GM18868 (cell line): ENCODE measurements at regions not wholly inside any gene's neighbourhood (a gene's known extent, or its start where the extent isn't known, plus 50 kb on each side); places are given as distances from the start of the nearest gene placed in this dataset.
A peak's percentile ranks its signal among the peaks of the same experiment; 100 is the strongest.
"Not testable (repeated sequence)": the region's sequence is repeated elsewhere in the genome, so short reads cannot be mapped to it uniquely, and the experiment has no call there.

Source experiments
- ATAC-seq: cut with Tn5 transposase; IDR thresholded peaks from one replicate; pipeline ENCODE4 v1.9.1; 2021; ENCODE audit warnings: mild to moderate bottlenecking, moderate library complexity; ENCODE audit not compliant: unreplicated experiment

DNA sequence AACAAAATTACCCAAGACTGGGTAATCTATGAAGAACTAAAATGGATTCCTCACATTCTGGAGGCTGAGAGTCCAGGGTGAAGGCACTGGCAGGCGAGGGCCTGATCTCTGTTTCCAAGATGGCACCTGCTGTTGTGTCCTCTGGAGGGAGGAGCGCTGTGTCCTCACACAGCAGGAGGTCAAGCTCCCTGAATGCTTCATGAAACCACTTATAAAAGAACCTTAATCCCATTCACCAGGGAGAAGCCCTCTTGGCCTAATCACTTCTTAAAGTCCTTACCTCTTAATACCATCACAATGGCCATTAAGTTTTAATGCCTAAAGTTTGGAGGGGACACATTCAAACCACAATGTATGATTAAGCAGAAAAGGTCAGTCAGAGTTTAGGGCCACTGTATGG, 172.4 kb downstream of the EMP1 start:
- ATAC-seq: no peak

DNA sequence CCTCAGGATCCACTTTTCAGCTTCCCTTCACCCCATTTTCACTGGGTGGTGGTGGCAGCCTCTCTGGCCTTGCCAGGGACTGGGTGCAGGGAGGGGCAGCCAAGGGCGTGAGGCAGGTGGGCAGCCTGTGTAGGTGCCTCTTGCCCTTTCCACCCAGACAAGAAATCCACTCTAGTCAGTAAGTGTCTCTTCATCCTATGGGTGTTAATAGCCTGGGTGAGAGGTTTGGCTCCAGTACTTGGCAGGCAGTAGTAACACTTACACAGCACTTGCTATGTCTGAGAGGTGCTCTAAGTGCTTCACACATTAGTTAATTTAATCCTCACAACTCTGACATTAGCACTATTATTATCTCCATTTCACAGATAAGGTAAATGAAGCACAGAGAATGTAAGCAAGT, 171.9 kb downstream of the EMP1 start:
- no peak for ATAC-seq

- ATAC-seq: no peak
Measured at GRCh38 chr12:13367973-13368372, 171.4 kb downstream of the EMP1 start.

DNA sequence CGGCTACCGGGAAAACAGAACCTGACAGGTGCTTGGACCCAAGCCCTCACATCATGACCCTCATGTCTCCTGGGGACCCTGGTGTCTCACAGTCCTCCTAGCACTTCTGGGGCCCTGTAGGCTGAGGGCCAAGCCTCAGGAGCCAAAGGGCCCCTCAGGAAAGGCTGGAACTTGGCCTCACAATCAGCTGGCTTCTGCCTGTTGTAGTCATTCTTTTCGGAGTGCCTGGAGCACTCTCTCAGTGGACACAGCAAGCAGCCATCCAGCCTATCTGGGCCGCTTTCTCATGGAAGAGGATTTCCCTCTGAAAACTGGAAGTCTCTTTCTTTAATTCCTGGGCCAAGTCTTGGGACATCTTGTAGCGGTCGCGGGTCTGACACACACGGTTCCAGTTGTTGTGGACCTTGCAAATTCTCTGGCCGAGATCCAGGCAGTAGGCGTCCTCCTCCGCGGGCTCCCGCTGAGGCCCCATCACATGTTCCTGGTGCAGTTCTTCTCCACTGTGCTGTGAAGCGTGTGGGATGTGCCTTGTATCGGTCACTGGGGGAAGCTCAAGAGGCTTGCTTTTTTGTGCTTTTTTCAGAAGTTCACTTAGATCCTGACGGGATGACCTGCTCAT, 169.3 kb downstream of the EMP1 start:
- no peak for ATAC-seq

GRCh38 chr12:13362260-13362841, 165.8 kb downstream of the EMP1 start:
- ATAC-seq: peak; percentile 86

GRCh38 chr12:13359636-13360035, 163.1 kb downstream of the EMP1 start:
- ATAC-seq: no peak

DNA sequence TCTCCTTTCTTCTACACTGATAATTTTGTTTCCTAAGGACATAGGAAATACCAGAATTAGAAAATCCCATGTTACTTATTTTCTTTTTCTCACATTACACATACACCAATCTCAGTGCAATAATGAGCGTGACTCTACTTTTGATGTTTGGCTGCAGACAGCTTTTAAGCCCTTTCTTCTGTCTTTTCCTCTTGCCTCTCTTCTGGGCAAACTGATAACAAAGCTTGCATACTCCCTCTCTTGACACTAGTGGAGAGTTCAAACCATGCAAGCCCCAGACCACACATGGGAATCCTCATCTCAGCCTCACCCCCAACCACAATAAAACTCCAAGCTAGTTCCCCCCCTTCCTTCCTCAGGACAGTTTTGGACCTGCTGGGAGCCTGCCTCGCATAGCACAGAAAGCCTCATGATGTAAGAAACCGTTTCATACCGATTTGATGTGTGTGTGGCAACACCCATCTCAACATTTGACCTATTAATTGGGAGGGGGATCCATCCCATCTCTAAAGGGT, 161.9 kb downstream of the EMP1 start:
- ATAC-seq: no peak

DNA sequence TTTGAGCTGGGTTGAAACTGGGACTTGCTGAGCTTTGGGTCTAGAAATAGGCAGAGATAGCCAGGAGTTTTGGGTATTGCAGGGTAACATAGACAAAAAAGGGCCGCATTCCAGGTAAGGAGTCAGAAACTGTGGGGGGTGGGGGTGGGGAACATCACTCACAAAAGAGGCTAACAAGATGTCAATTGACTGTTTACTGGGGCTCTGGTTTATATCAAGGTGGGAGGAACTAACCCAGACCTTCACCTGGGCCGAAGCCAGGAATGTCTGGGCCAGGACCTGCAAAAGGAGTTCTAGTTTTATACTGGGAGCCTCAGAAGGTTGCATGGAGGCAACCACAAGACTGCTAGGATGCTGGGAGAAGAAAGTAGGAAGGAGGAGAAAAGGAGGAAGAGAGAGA, 154.4 kb downstream of the EMP1 start:
- no peak for ATAC-seq

GRCh38 chr12:13350381-13350780, 153.9 kb downstream of the EMP1 start:
- no peak for ATAC-seq

DNA sequence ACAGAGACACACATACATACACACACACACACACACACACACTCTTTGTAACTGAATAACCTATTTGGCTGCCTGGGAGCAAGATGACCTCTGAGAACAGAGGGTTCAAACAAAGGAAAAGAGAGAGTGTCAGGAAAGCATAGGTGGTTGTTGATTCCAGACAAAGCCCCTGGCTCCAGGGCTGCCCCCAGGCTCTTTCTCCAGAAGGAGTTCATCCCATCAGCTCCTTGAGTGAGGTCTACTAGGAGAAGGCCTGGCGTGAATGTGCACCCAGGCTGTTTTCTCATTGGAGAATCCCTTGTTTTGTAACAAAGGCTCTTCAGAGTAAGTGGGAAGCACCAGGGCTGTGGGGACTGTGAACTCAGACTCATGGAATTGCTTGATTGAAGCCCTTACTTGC, 151.9 kb downstream of the EMP1 start:
- ATAC-seq: no peak

DNA sequence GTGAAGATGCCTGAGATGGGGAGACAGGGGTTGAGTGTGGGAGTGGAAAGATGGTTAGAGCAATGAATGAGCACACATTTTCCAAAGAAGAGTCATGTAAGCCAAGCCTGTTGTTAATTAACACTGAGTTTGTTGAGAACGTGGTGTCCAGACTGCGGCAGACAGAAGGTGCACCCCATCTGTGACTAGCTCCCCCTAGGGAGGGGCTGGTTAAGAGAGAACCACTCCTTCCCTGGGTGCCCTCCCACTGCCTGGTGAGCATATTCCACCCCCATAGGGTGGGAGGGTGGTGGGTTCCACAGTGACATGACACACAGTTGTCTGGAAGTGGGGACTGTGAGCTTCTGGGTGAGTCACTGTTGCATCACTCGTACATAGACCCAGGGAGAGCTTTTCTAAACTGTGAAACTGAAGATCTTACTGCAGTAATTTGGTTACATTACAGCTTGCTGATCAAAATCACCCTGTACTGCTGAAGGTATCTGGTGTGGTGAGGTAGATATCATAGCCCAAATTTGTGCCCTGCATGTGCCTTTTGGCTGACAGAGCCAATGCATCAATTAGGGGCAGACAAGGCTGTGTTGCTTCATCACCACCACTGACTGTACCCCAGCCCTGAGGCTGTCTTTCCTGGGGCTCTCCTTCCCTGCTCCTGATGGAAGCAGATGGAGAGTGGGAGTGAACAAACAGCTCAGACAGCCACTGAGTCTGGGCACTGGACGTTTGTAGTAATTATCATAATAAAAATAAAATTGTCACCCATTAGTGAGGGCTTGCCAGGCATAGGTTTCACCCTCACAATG, 150.9 kb downstream of the EMP1 start:
- ATAC-seq: no peak

- no peak for ATAC-seq
Measured at GRCh38 chr12:13345722-13346121, 149.2 kb downstream of the EMP1 start.

GRCh38 chr12:13343375-13343774, 146.8 kb downstream of the EMP1 start:
- no peak for ATAC-seq

- no peak for ATAC-seq
Measured at GRCh38 chr12:13342971-13343370, 146.4 kb downstream of the EMP1 start.

GRCh38 chr12:13340149-13340548, 143.6 kb downstream of the EMP1 start:
- ATAC-seq: no peak

DNA sequence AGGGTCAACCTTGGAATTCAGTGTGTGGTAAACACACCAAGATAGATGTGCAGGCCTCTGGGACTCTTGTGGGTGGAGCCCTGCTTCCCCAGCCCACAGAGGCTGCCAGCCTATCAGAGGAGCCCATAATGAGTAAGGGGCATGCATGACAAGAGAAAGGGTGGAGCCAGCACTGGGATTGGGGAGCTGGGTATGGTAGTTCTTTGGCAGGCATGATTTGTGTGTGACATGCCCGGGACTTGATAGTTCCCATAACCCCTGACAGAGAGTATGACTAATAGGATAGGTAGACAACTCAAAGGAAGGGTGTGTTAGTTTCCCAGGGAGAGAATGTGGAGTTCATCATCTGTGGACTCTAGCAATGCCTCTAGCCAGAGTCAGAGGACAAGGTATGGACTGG, 143.0 kb downstream of the EMP1 start:
- ATAC-seq: no peak

DNA sequence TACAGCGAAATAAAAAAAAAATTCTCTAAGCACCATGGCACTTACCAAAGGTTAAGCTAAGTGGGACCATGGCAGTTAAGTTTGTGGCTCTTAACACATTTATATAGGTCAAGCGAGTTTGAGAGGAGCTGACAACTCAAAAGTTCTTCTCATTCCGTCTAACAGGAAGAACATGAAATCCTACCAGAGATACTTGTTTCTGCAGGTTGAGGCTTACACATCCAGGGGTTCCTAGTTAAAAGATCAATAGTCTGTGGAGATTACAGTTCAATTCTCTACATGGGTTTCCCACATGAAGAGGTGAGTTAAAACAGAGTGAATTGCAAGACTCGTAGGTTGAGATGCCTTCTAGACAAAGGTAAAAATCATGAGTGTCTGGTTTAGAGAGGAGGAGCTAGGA, 142.6 kb downstream of the EMP1 start:
- no peak for ATAC-seq

- no peak for ATAC-seq
Measured at GRCh38 chr12:13337791-13338190, 141.3 kb downstream of the EMP1 start.

- no peak for ATAC-seq
Measured at GRCh38 chr12:13336216-13336615, 139.7 kb downstream of the EMP1 start.

DNA sequence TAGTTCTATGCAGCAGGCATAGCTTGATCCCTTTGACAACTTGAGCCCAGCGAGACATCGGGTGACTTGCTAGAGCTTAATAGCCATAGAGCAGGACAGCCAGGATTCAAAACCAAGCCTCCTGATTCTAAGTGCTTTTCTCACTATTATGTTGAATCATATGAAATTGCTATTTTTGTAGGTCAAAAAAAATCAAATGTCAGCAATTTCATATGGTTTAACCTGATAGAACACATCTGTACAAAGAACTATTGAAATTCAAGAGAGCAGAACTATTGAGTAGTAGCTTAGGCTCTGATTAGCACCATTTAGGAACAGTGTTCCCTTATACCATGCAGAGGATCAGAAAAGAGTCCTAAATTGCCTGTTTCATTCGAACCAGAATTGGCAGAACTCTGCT, 132.0 kb downstream of the EMP1 start:
- no peak for ATAC-seq

DNA sequence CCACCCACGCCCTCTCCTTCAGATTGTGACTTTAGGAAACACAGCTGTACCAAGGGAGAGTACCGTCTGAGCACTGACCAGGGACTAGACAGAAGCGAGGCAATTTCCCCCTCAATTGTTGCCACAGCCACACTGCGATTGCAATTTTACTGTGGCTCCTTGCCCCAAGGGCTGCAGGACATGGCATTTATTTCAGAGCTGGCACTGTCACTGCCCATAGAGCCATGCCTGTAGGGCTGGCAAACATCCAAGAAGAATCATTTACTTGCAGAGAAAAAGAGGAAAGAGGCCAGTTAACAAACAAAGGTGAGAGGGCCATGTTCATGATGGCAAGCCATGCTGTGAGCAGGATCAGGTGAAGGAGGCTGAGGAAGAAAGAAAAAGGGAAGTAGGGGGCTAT, 129.6 kb downstream of the EMP1 start:
- ATAC-seq: no peak

DNA sequence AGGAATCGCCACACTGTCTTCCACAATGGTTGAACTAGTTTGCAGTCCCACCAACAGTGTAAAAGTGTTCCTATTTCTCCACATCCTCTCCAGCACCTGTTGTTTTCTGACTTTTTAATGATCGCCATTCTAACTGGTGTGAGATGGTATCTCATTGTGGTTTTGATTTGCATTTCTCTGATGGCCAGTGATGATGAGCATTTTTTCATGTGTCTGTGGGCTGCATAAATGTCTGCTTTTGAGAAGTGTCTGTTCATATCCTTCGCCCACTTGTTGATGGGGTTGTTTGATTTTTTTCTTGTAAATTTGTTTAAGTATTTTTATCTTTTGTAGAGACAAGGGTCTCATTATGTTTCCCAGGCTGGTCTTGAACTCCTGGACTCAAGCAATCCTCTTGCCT, 128.5 kb downstream of the EMP1 start:
- not testable (repeated sequence) for ATAC-seq
